ENCODE measurements at regions not wholly inside any gene's neighbourhood (a gene's known extent, or its start where the extent isn't known, plus 50 kb on each side); places are given as distances from the start of the nearest gene placed in this dataset.
"Not testable (repeated sequence)": the region's sequence is repeated elsewhere in the genome, so short reads cannot be mapped to it uniquely, and the experiment has no call there.

GRCh38 chr9:119877306-119877705 is 508.1 kb upstream of the BRINP1 start:
- no peaks in the 10 kb centered on the region for H3K27me3 ChIP-seq

GRCh38 chr9:119873877-119874276 is 504.6 kb upstream of the BRINP1 start:
- no peaks in the 10 kb centered on the region for H3K4me1 ChIP-seq
- H3K4me3 ChIP-seq, result no peak overlapping the region
- no peak for TF ChIP-seq CTCF (IDR thresholded peaks at IDR 0.05)
- no peaks in the 10 kb centered on the region for H3K9me3 ChIP-seq
- no peaks in the 10 kb centered on the region for H3K27me3 ChIP-seq
- intact Hi-C loops (cut with DNase I; ENCODE audit: low total_unique reads), result loop anchor here (1.0 kb wide), 1 partner anchor 17 kb away; no protein-coding TSS in a partner anchor
- H3K36me3 ChIP-seq, result no peaks in the 10 kb centered on the region
- DNase-seq, result no peak
- H3K27ac ChIP-seq, result no peak overlapping the region

More at GRCh38 chr9:119877306-119877705, 508.1 kb upstream of the BRINP1 start:
- H3K27ac ChIP-seq, result no peak overlapping the region
- no peaks in the 10 kb centered on the region for H3K4me1 ChIP-seq
- no peaks in the 10 kb centered on the region for H3K9me3 ChIP-seq
- no peak for TF ChIP-seq CTCF (IDR thresholded peaks at IDR 0.05)
- no peak overlapping the region for H3K4me3 ChIP-seq
- intact Hi-C loops (cut with DNase I; ENCODE audit: low total_unique reads), result no loop called here
- no peaks in the 10 kb centered on the region for H3K36me3 ChIP-seq
- DNase-seq, result no peak

- intact Hi-C loops (cut with DNase I; ENCODE audit: low total_unique reads); H3K27me3 ChIP-seq; H3K36me3 ChIP-seq; H3K27ac ChIP-seq; H3K4me1 ChIP-seq; H3K9me3 ChIP-seq; H3K4me3 ChIP-seq; DNase-seq: not testable (repeated sequence)
Measured at GRCh38 chr9:119870251-119870650, 501.0 kb upstream of the BRINP1 start.

GRCh38 chr9:119868694-119869093 is 499.5 kb upstream of the BRINP1 start:
- intact Hi-C loops (cut with DNase I; ENCODE audit: low total_unique reads), result no loop called here
- H3K36me3 ChIP-seq, result no peaks in the 10 kb centered on the region
- no peaks in the 10 kb centered on the region for H3K27me3 ChIP-seq
- no peaks in the 10 kb centered on the region for H3K4me1 ChIP-seq
- H3K27ac ChIP-seq, result no peak overlapping the region
- no peak overlapping the region for H3K4me3 ChIP-seq
- no peak for TF ChIP-seq CTCF (IDR thresholded peaks at IDR 0.05)
- no peak for DNase-seq
- H3K9me3 ChIP-seq, result no peaks in the 10 kb centered on the region

- Histone ChIP-seq H3K4me1 (no peaks in the 10 kb centered on the region), H3K9me3 (no peaks in the 10 kb centered on the region), H3K36me3 (no peaks in the 10 kb centered on the region), H3K4me3 (no peak overlapping the region), H3K27me3 (no peaks in the 10 kb centered on the region), H3K27ac (no peak overlapping the region)
- intact Hi-C loops (cut with DNase I; ENCODE audit: low total_unique reads), result no loop called here
- TF ChIP-seq CTCF (IDR thresholded peaks at IDR 0.05), result no peak
- DNase-seq, result peak; percentile 25 to 62
Measured at GRCh38 chr9:119861842-119862241, 492.6 kb upstream of the BRINP1 start.

- intact Hi-C loops (cut with DNase I; ENCODE audit: low total_unique reads), result no loop called here
- H3K9me3 ChIP-seq, result no peaks in the 10 kb centered on the region
- DNase-seq, result no peak
- no peaks in the 10 kb centered on the region for H3K4me1 ChIP-seq
- no peaks in the 10 kb centered on the region for H3K27me3 ChIP-seq
- no peaks in the 10 kb centered on the region for H3K36me3 ChIP-seq
- no peak overlapping the region for H3K27ac ChIP-seq
- no peak overlapping the region for H3K4me3 ChIP-seq
- no peak for TF ChIP-seq CTCF (IDR thresholded peaks at IDR 0.05)
Measured at GRCh38 chr9:119859128-119859527, 489.9 kb upstream of the BRINP1 start.
